ENCODE measurements at regions not wholly inside any gene's neighbourhood (a gene's known extent, or its start where the extent isn't known, plus 50 kb on each side); places are given as distances from the start of the nearest gene placed in this dataset.

DNA sequence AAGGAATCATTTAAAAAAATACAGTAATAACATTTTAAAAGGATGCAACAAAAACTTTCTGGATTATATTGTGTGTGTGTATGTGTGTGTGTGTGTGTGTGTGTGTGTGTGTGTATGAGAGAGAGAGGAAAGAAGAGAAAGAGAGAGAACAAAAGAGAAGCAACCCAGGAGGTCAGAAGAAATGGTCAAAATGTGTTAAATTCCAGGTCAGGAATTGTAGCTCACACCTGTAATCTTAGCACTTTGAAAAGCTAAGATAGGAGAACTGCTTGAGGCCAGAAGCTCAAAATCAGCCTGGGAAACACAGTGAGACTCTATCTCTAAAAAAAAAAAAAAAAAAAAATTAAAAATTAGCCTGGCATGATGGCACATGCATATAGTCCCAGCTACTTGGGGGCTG is 311.8 kb upstream of the CDH12 start:
- TF ChIP-seq, protein P1, sequence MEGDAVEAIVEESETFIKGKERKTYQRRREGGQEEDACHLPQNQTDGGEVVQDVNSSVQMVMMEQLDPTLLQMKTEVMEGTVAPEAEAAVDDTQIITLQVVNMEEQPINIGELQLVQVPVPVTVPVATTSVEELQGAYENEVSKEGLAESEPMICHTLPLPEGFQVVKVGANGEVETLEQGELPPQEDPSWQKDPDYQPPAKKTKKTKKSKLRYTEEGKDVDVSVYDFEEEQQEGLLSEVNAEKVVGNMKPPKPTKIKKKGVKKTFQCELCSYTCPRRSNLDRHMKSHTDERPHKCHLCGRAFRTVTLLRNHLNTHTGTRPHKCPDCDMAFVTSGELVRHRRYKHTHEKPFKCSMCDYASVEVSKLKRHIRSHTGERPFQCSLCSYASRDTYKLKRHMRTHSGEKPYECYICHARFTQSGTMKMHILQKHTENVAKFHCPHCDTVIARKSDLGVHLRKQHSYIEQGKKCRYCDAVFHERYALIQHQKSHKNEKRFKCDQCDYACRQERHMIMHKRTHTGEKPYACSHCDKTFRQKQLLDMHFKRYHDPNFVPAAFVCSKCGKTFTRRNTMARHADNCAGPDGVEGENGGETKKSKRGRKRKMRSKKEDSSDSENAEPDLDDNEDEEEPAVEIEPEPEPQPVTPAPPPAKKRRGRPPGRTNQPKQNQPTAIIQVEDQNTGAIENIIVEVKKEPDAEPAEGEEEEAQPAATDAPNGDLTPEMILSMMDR (IDR thresholded peaks at IDR 0.05): no peak
- TF ChIP-seq, protein P2, sequence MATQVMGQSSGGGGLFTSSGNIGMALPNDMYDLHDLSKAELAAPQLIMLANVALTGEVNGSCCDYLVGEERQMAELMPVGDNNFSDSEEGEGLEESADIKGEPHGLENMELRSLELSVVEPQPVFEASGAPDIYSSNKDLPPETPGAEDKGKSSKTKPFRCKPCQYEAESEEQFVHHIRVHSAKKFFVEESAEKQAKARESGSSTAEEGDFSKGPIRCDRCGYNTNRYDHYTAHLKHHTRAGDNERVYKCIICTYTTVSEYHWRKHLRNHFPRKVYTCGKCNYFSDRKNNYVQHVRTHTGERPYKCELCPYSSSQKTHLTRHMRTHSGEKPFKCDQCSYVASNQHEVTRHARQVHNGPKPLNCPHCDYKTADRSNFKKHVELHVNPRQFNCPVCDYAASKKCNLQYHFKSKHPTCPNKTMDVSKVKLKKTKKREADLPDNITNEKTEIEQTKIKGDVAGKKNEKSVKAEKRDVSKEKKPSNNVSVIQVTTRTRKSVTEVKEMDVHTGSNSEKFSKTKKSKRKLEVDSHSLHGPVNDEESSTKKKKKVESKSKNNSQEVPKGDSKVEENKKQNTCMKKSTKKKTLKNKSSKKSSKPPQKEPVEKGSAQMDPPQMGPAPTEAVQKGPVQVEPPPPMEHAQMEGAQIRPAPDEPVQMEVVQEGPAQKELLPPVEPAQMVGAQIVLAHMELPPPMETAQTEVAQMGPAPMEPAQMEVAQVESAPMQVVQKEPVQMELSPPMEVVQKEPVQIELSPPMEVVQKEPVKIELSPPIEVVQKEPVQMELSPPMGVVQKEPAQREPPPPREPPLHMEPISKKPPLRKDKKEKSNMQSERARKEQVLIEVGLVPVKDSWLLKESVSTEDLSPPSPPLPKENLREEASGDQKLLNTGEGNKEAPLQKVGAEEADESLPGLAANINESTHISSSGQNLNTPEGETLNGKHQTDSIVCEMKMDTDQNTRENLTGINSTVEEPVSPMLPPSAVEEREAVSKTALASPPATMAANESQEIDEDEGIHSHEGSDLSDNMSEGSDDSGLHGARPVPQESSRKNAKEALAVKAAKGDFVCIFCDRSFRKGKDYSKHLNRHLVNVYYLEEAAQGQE (IDR thresholded peaks at IDR 0.05; ENCODE audit: insufficient read depth in 1 of 2, low read depth in 2 of 2, low read length in 1 of 2): no peak
- TF ChIP-seq SIN3A (IDR thresholded peaks at IDR 0.05; ENCODE audit: borderline replicate concordance, insufficient read depth, low read depth, low read length): no peak
